ENCODE measurements at regions not wholly inside any gene's neighbourhood (a gene's known extent, or its start where the extent isn't known, plus 50 kb on each side); places are given as distances from the start of the nearest gene placed in this dataset.

- TF ChIP-seq CTCF (IDR thresholded peaks at IDR 0.05 in 2 of 3, conservative IDR thresholded peaks at IDR 0.05 in 1 of 3; ENCODE audit: control insufficient read depth in 2 of 3, extremely low read depth in 1 of 3, insufficient read depth in 1 of 3, low read depth in 3 of 3, low read length in 3 of 3) (no peak), PAX5 (IDR thresholded peaks at IDR 0.05; ENCODE audit: borderline replicate concordance, low read depth, low read length) (no peak), NBN (IDR thresholded peaks at IDR 0.05) (no peak), REST (IDR thresholded peaks at IDR 0.05; ENCODE audit: low read depth, low read length) (no peak), ETV6 (conservative IDR thresholded peaks at IDR 0.05 in 1 of 2, IDR thresholded peaks at IDR 0.05 in 1 of 2; ENCODE audit: borderline replicate concordance in 1 of 2, low read depth in 1 of 2) (no peak), POLR2AphosphoS5 (IDR thresholded peaks at IDR 0.05; ENCODE audit: low read length) (no peak), BCLAF1 (IDR thresholded peaks at IDR 0.05) (no peak), POLR2A (IDR thresholded peaks at IDR 0.05; ENCODE audit: low read depth, low read length) (no peak), ZNF592 (IDR thresholded peaks at IDR 0.05) (no peak), EZH2 (IDR thresholded peaks at IDR 0.05; ENCODE audit: borderline replicate concordance, control insufficient read depth, low read depth, low read length) (no peak), ESRRA (IDR thresholded peaks at IDR 0.05; ENCODE audit: low read length) (no peak), SUZ12 (IDR thresholded peaks at IDR 0.05; ENCODE audit: unreplicated experiment) (no peak), RAD21 (IDR thresholded peaks at IDR 0.05; ENCODE audit: insufficient read depth, low read depth, low read length) (no peak), HDAC2 (IDR thresholded peaks at IDR 0.05) (no peak)
Observed at GRCh38 chr3:88641033-88641604, 466.3 kb upstream of the EPHA3 start.

Data from GM12878 (cell line).